K562 (cell line): ENCODE measurements at regions not wholly inside any gene's neighbourhood (a gene's known extent, or its start where the extent isn't known, plus 50 kb on each side); places are given as distances from the start of the nearest gene placed in this dataset.

Source experiments
- AFF4 ChIP-seq: sonication (generic); formaldehyde crosslinking; IDR thresholded peaks from 2 replicates; pipeline ENCODE4 v1.8.0; 2023; ENCODE audit warnings: mild to moderate bottlenecking, missing genetic modification reagents
- CBX5 ChIP-seq: IDR thresholded peaks from 2 replicates; pipeline ENCODE4 v1.6.1; 2014; ENCODE audit warnings: low read depth, borderline replicate concordance
- CTCF ChIP-seq, 3 experiments: IDR thresholded peaks in 2 of 3; conservative IDR thresholded peaks in 1 of 3; 2 replicates each; pipeline ENCODE4 v1.5.1; 2011 to 2012; ENCODE audit warnings: low read length in 3 of 3, mild to moderate bottlenecking in 3 of 3, control low read depth in 2 of 3, improper control_type of control experiment in 1 of 3, inconsistent platforms in 1 of 3, low read depth in 1 of 3, mixed read lengths in 1 of 3, moderate library complexity in 1 of 3; ENCODE audit not compliant: insufficient read depth in 2 of 3
- EZH2 ChIP-seq: IDR thresholded peaks from 2 replicates; pipeline ENCODE4 v1.6.1; 2012; ENCODE audit warnings: low read depth, mild to moderate bottlenecking, inconsistent platforms, low read length, borderline replicate concordance
- FOSL1 ChIP-seq: fragments of 200-800 bp; sonication (Bioruptor generic); conservative IDR thresholded peaks from 2 replicates; pipeline ENCODE4 v1.6.1; 2016; ENCODE audit warnings: missing genetic modification characterization, missing compliant biosample characterization
- MAX ChIP-seq: sonication (generic); formaldehyde crosslinking; IDR thresholded peaks from 2 replicates; pipeline ENCODE4 v1.9.0; 2022; ENCODE audit warnings: mild to moderate bottlenecking, missing genetic modification reagents
- POLR2AphosphoS2 ChIP-seq: IDR thresholded peaks from 2 replicates; pipeline ENCODE4 v1.6.1; 2012; ENCODE audit warnings: low read length, improper control_type of control experiment
- YY1 ChIP-seq, 3 experiments: IDR thresholded peaks; 2 replicates each; pipeline ENCODE4 v1.6.1; 2011; ENCODE audit warnings: low read length in 2 of 3, mild to moderate bottlenecking in 2 of 3, moderate library complexity in 2 of 3, borderline replicate concordance in 1 of 3, control low read depth in 1 of 3, low read depth in 1 of 3; ENCODE audit not compliant: insufficient read depth in 3 of 3, insufficient replicate concordance in 2 of 3, control insufficient read depth in 1 of 3, insufficient read length in 1 of 3; ENCODE audit errors: extremely low read depth in 1 of 3
- ZNF311 ChIP-seq: fragments of 250-450 bp; sonication (Bioruptor Pico); IDR thresholded peaks from 2 replicates; pipeline ENCODE4 v1.4.0; 2020; ENCODE audit warnings: mild to moderate bottlenecking, moderate library complexity
- TF ChIP-seq, protein P1 (sequence below), 2 experiments: fragments of 450-650 bp in 1 of 2; sonication (generic) in 1 of 2; formaldehyde crosslinking in 1 of 2; IDR thresholded peaks in 1 of 2; conservative IDR thresholded peaks in 1 of 2; 2 replicates each; pipeline versions ENCODE4 v1.6.1 to v1.8.1; 2016 to 2023; ENCODE audit warnings: mild to moderate bottlenecking in 2 of 2, moderate library complexity in 2 of 2, inconsistent platforms in 1 of 2, missing genetic modification reagents in 1 of 2

GRCh38 chr5:60495644-60496520 is 204.1 kb downstream of the DEPDC1B start:
- no peak for TF ChIP-seq MAX (CRISPR knock-in tag)
- TF ChIP-seq AFF4 (CRISPR knock-in tag): no peak
- no peak for TF ChIP-seq CTCF (IDR thresholded peaks at IDR 0.05 in 2 of 3, conservative IDR thresholded peaks at IDR 0.05 in 1 of 3; ENCODE audit: insufficient read depth in 2 of 3, low read depth in 1 of 3, low read length in 3 of 3)
- TF ChIP-seq ZNF311 (CRISPR knock-in tag): no peak
- TF ChIP-seq EZH2: no peak
- no peak for TF ChIP-seq POLR2AphosphoS2
- no peak for TF ChIP-seq FOSL1 (tag)
- no peak for TF ChIP-seq CBX5
- TF ChIP-seq, protein P1, sequence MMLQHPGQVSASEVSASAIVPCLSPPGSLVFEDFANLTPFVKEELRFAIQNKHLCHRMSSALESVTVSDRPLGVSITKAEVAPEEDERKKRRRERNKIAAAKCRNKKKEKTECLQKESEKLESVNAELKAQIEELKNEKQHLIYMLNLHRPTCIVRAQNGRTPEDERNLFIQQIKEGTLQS (IDR thresholded peaks at IDR 0.05): no peak
- TF ChIP-seq, protein P1 (CRISPR knock-in tag; conservative IDR thresholded peaks at IDR 0.05): no peak
- no peak for TF ChIP-seq YY1 (IDR thresholded peaks at IDR 0.05; ENCODE audit: borderline replicate concordance in 1 of 3, control insufficient read depth in 1 of 3, extremely low read depth in 1 of 3, insufficient read depth in 3 of 3, insufficient read length in 1 of 3, insufficient replicate concordance in 2 of 3, low read depth in 1 of 3, low read length in 2 of 3)
